ENCODE measurements at regions not wholly inside any gene's neighbourhood (a gene's known extent, or its start where the extent isn't known, plus 50 kb on each side); places are given as distances from the start of the nearest gene placed in this dataset.

GRCh38 chr12:91912178-91912577 lies 233.5 kb downstream of the BTG1 start:
- intact Hi-C loops (cut with micrococcal nuclease): no loop called here
- Mint-ChIP-seq H3K4me3 (no peak overlapping the region), H3K27me3 (ENCODE audit: low read depth) (no peaks in the 10 kb centered on the region), H3K36me3 (ENCODE audit: low read depth) (peaks cover 2% of the 10 kb centered on the region), H3K27ac (no peak overlapping the region), H3K9me3 (peaks cover 7% of the 10 kb centered on the region), H3K4me1 (ENCODE audit: low read depth) (peaks cover 19% of the 10 kb centered on the region)
- DNase-seq: no peak
- CTCF ChIA-PET: interaction anchor here (1.2 kb wide), 1 partner anchor 100 kb away, joined by 4 read pairs; no protein-coding TSS in a partner anchor

DNA sequence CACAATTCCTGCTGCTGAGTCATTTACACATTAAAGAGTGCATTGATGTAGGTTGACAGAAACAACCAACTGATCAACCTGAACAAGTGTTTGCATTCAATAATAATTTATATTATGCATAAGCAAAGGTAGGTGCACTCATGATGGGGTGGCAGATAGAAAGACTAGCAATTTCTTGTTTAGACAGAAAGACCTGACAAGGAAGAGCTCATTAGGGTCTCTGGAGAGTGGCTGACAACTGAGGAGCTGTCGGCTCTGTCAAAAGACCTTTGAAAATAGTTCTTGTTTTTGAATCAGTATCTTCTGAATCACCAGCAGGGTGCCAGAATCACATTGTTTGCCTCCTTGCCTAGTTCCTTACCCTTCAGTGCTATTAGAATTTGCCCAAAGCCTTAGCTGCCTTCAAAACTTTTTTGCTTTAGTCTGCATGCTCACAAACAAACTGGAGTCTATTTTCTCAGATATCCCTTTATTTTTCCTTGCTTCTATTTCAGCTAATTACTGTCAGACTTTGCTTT lies 234.7 kb downstream of the BTG1 start:
- peaks cover 19% of the 10 kb centered on the region for H3K4me1 Mint-ChIP-seq (ENCODE audit: low read depth)
- H3K9me3 Mint-ChIP-seq: peaks cover 8% of the 10 kb centered on the region
- H3K4me3 Mint-ChIP-seq: no peak overlapping the region
- DNase-seq: no peak
- peaks cover 2% of the 10 kb centered on the region for H3K36me3 Mint-ChIP-seq (ENCODE audit: low read depth)
- no peaks in the 10 kb centered on the region for H3K27me3 Mint-ChIP-seq (ENCODE audit: low read depth)
- CTCF ChIA-PET: interaction anchor here (0.5 to 1.0 kb wide), 3 partner anchors 19 to 135 kb away, joined by 3 to 5 read pairs (median 3); no protein-coding TSS in a partner anchor
- intact Hi-C loops (cut with micrococcal nuclease): no loop called here
- H3K27ac Mint-ChIP-seq: no peak overlapping the region

DNA sequence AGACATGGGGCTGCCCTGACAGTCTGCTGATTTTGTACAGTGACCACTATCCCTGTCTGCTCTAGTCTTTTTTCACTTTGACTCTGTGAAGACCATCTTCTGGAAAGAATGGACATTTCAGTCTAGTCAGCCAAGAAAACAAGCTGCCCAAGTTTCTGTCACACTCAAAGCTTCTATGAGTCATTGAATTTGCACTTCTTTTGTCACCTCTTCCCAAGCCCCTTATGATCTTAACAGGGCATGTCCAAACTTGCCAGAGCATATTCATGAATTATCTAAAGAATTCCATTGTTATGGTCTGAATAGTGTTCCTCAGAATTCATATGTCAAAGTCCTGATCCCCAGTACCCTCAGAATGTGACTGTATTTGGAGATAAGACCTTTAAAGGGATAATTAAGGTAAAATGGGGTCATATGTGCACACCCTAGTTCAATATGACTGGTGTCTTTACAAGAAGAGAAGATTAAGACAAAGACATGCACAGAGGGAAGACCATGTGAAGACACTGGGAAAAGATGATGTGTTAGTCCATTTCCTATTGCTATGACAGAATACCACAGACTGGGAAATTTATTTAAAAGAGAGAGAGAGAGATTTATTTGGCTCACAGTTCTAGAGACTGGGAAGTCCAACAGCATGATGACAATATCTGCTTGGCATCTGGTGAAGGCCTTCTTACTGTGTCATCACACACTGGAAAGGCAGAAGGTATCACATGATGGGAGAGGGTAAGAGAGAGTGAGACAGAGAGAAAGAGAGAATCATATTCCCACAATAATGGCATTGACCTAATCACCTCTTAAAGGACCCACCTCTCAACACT lies 242.6 kb downstream of the BTG1 start:
- Mint-ChIP-seq H3K27ac (peak overlapping the region; percentile 38), H3K4me3 (no peak overlapping the region), H3K4me1 (ENCODE audit: low read depth) (peaks cover 36% of the 10 kb centered on the region), H3K9me3 (peaks cover 16% of the 10 kb centered on the region), H3K27me3 (ENCODE audit: low read depth) (no peaks in the 10 kb centered on the region), H3K36me3 (ENCODE audit: low read depth) (peaks cover 8% of the 10 kb centered on the region)
- no peak for DNase-seq
- intact Hi-C loops (cut with micrococcal nuclease): loop anchor here (1.0 kb wide), 1 partner anchor 26 kb away; no protein-coding TSS in a partner anchor
- CTCF ChIA-PET: no interaction called here

- Mint-ChIP-seq H3K36me3 (ENCODE audit: low read depth) (peaks cover 6% of the 10 kb centered on the region), H3K27me3 (ENCODE audit: low read depth) (no peaks in the 10 kb centered on the region), H3K27ac (no peak overlapping the region), H3K4me3 (no peak overlapping the region), H3K9me3 (peaks cover 20% of the 10 kb centered on the region), H3K4me1 (ENCODE audit: low read depth) (peaks cover 34% of the 10 kb centered on the region)
- CTCF ChIA-PET: no interaction called here
- intact Hi-C loops (cut with micrococcal nuclease): no loop called here
- DNase-seq: no peak
Observed at GRCh38 chr12:91901381-91902074, 244.1 kb downstream of the BTG1 start.

GRCh38 chr12:91900971-91901370 lies 244.7 kb downstream of the BTG1 start:
- intact Hi-C loops (cut with micrococcal nuclease): no loop called here
- Mint-ChIP-seq H3K9me3 (peaks cover 19% of the 10 kb centered on the region), H3K27ac (no peak overlapping the region), H3K4me3 (no peak overlapping the region), H3K4me1 (ENCODE audit: low read depth) (peaks cover 34% of the 10 kb centered on the region), H3K36me3 (ENCODE audit: low read depth) (peaks cover 6% of the 10 kb centered on the region), H3K27me3 (ENCODE audit: low read depth) (no peaks in the 10 kb centered on the region)
- CTCF ChIA-PET: no interaction called here
- no peak for DNase-seq

- peaks cover 6% of the 10 kb centered on the region for H3K36me3 Mint-ChIP-seq (ENCODE audit: low read depth)
- CTCF ChIA-PET: no interaction called here
Observed at GRCh38 chr12:91899056-91899455, 246.6 kb downstream of the BTG1 start.

DNA sequence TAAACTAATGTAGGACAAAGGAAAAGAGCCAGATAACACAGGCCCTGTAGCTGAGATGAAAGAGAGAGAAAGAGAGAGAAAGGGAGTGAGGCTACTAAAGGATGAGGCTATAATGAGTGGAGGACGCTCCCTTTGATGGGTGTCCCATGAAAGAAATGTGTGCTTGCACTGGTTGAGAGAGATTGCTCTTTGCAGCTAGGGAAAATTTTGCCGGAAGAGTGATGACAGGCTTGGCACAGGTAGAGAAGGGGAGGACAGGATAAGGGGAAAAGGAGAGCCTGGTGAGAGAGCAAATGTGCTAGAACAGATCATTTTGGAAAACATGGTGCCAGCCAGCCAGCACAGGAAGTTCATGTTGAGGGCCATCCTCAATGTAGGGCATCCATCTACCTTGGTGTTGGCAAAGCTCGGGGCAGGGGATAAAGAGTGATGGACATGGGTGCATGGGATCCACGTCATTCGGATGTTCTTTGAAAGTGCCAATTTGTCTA lies 248.6 kb downstream of the BTG1 start:
- CTCF ChIA-PET: interaction anchor here (1.5 to 1.8 kb wide), 2 partner anchors 13 to 86 kb away, joined by 3 read pairs; no protein-coding TSS in a partner anchor
- H3K4me3 Mint-ChIP-seq: no peak overlapping the region
- H3K9me3 Mint-ChIP-seq: peaks cover 10% of the 10 kb centered on the region
- DNase-seq: no peak
- intact Hi-C loops (cut with micrococcal nuclease): no loop called here
- no peak overlapping the region for H3K27ac Mint-ChIP-seq
- peaks cover 17% of the 10 kb centered on the region for H3K4me1 Mint-ChIP-seq (ENCODE audit: low read depth)
- no peaks in the 10 kb centered on the region for H3K27me3 Mint-ChIP-seq (ENCODE audit: low read depth)
- peaks cover 2% of the 10 kb centered on the region for H3K36me3 Mint-ChIP-seq (ENCODE audit: low read depth)

More at GRCh38 chr12:91899056-91899455, 246.6 kb downstream of the BTG1 start:
- no peak for DNase-seq
- H3K9me3 Mint-ChIP-seq: peaks cover 19% of the 10 kb centered on the region
- H3K27me3 Mint-ChIP-seq (ENCODE audit: low read depth): no peaks in the 10 kb centered on the region
- peaks cover 32% of the 10 kb centered on the region for H3K4me1 Mint-ChIP-seq (ENCODE audit: low read depth)
- no peak overlapping the region for H3K4me3 Mint-ChIP-seq
- intact Hi-C loops (cut with micrococcal nuclease): no loop called here
- no peak overlapping the region for H3K27ac Mint-ChIP-seq

DNA sequence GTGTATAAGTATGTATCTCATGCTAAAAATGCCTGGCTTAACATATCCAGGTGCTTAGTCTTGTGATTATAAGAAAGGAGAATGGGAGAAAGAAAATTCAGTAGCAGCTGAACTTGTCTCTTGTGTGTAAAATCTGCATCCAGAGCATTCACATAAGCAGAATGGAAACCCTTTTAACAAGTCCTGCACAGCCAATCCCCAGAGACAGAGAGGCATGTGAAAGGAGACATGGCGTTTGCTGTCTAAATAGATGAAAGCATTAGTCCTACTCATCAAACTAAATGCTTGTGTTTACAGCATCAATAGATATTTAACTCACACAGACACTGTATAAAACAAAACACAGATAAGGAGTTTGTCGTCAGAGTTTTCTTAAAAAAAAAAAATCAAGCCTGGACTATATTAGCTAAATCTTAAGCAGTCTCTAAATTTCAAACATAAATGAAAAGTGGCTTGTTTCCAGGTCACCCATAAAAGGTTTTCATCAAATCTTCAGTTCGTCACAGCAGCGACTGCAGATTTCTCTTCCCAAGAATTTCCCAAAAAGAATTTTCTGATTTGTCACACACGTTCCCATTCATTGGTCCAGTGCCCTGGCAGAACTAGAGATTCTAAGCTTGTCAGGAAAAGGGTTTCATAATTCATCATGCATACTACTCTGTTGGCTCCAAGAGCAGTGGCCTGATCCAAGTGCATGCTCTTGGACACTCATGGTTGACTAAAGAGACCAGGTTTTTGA lies 249.2 kb downstream of the BTG1 start:
- intact Hi-C loops (cut with micrococcal nuclease): no loop called here
- Mint-ChIP-seq H3K27ac (no peak overlapping the region), H3K9me3 (peaks cover 8% of the 10 kb centered on the region), H3K4me3 (no peak overlapping the region), H3K4me1 (ENCODE audit: low read depth) (peaks cover 12% of the 10 kb centered on the region), H3K36me3 (ENCODE audit: low read depth) (no peaks in the 10 kb centered on the region), H3K27me3 (ENCODE audit: low read depth) (no peaks in the 10 kb centered on the region)
- CTCF ChIA-PET: interaction anchor here (1.8 kb wide), 1 partner anchor 12 kb away, joined by 3 read pairs; no protein-coding TSS in a partner anchor
- DNase-seq: no peak

DNA sequence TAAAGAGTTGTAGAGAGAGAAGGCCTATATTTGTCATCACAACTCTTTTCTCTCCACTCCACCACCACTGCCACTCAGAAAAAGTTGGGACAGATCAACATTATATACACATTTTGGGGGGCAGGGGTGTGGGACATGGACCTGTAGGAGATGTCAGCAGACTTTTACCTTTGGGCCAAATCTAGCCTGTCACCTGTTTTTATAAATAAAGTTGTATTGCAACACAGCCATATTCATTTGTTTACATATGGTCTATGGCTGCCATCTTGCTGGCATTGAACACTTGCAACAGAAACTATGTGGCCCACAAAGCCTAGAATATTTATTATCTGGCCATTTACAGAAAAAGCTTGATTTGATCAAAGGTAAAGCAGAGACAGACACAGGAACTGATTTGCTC lies 250.7 kb downstream of the BTG1 start:
- Mint-ChIP-seq H3K4me3 (no peak overlapping the region), H3K9me3 (peaks cover 4% of the 10 kb centered on the region), H3K36me3 (ENCODE audit: low read depth) (no peaks in the 10 kb centered on the region), H3K4me1 (ENCODE audit: low read depth) (peaks cover 5% of the 10 kb centered on the region), H3K27me3 (ENCODE audit: low read depth) (no peaks in the 10 kb centered on the region), H3K27ac (no peak overlapping the region)
- no peak for DNase-seq
- CTCF ChIA-PET: no interaction called here
- intact Hi-C loops (cut with micrococcal nuclease): no loop called here

- Mint-ChIP-seq H3K4me1 (ENCODE audit: low read depth) (peaks cover 4% of the 10 kb centered on the region), H3K9me3 (peaks cover 4% of the 10 kb centered on the region), H3K4me3 (no peak overlapping the region), H3K27ac (no peak overlapping the region), H3K27me3 (ENCODE audit: low read depth) (no peaks in the 10 kb centered on the region), H3K36me3 (ENCODE audit: low read depth) (no peaks in the 10 kb centered on the region)
- DNase-seq: no peak
- intact Hi-C loops (cut with micrococcal nuclease): no loop called here
- CTCF ChIA-PET: no interaction called here
Observed at GRCh38 chr12:91893476-91893875, 252.2 kb downstream of the BTG1 start.

GRCh38 chr12:91892081-91892855 lies 253.4 kb downstream of the BTG1 start:
- Mint-ChIP-seq H3K36me3 (ENCODE audit: low read depth) (no peaks in the 10 kb centered on the region), H3K27ac (no peak overlapping the region), H3K4me1 (ENCODE audit: low read depth) (peaks cover 4% of the 10 kb centered on the region), H3K4me3 (no peak overlapping the region), H3K9me3 (peaks cover 4% of the 10 kb centered on the region), H3K27me3 (ENCODE audit: low read depth) (no peaks in the 10 kb centered on the region)
- intact Hi-C loops (cut with micrococcal nuclease): no loop called here
- CTCF ChIA-PET: interaction anchor here (0.6 to 1.8 kb wide), 2 partner anchors 19 to 80 kb away, joined by 3 to 5 read pairs; no protein-coding TSS in a partner anchor
- no peak for DNase-seq

Measured in activated naive CD4-positive, alpha-beta T cell treated with anti-CD3 and anti-CD28 coated beads for 36 hours (primary cell).